ENCODE measurements at regions not wholly inside any gene's neighbourhood (a gene's known extent, or its start where the extent isn't known, plus 50 kb on each side); places are given as distances from the start of the nearest gene placed in this dataset.

- H3K4me3 ChIP-seq: no peak overlapping the region
- WGBS, 5 donors: 76 to 91% (median 89%) methylated on average over 2 of the region's 2 CpGs
- no peaks in the 10 kb centered on the region for H3K9me3 ChIP-seq
- TF ChIP-seq CTCF (IDR thresholded peaks at IDR 0.05): no peak
- TF ChIP-seq POLR2A (IDR thresholded peaks at IDR 0.05): no peak
- TF ChIP-seq POLR2AphosphoS5 (IDR thresholded peaks at IDR 0.05): no peak
- TF ChIP-seq EP300 (IDR thresholded peaks at IDR 0.05): no peak
- no peak for DNase-seq
- H3K36me3 ChIP-seq: no peaks in the 10 kb centered on the region
- intact Hi-C loops (cut with DNase I; ENCODE audit: low total_unique reads): no loop called here
- H3K4me1 ChIP-seq: peaks cover 0 to 20% (median 8%) of the 10 kb centered on the region in 4 donors
- H3K27me3 ChIP-seq: no peaks in the 10 kb centered on the region
- H3K27ac ChIP-seq: no peak overlapping the region
Measured at GRCh38 chr10:91036807-91037411, 116.0 kb upstream of the ANKRD1 start.

GRCh38 chr10:91038971-91039370 is 118.1 kb upstream of the ANKRD1 start:
- intact Hi-C loops (cut with DNase I; ENCODE audit: low total_unique reads): no loop called here
- peaks cover 0 to 14% (median 6%) of the 10 kb centered on the region in 4 donors for H3K4me1 ChIP-seq
- H3K27ac ChIP-seq: no peak overlapping the region
- H3K9me3 ChIP-seq: no peaks in the 10 kb centered on the region
- no peak overlapping the region for H3K4me3 ChIP-seq
- WGBS, 5 donors: 47 to 84% (median 78%) methylated on average over 3 of the region's 3 CpGs
- TF ChIP-seq EP300 (IDR thresholded peaks at IDR 0.05): no peak
- no peak for TF ChIP-seq POLR2AphosphoS5 (IDR thresholded peaks at IDR 0.05)
- no peak for TF ChIP-seq POLR2A (IDR thresholded peaks at IDR 0.05)
- no peak for TF ChIP-seq CTCF (IDR thresholded peaks at IDR 0.05)
- no peaks in the 10 kb centered on the region for H3K27me3 ChIP-seq
- no peak for DNase-seq
- no peaks in the 10 kb centered on the region for H3K36me3 ChIP-seq

GRCh38 chr10:91040343-91040742 is 119.5 kb upstream of the ANKRD1 start:
- no peak overlapping the region for H3K4me3 ChIP-seq
- no peak for DNase-seq
- H3K27ac ChIP-seq: no peak overlapping the region
- H3K36me3 ChIP-seq: no peaks in the 10 kb centered on the region
- H3K27me3 ChIP-seq: no peaks in the 10 kb centered on the region
- 73 to 86% (median 77%) methylated on average over 2 of the region's 2 CpGs for WGBS, 5 donors
- TF ChIP-seq EP300 (IDR thresholded peaks at IDR 0.05) (no peak), POLR2AphosphoS5 (IDR thresholded peaks at IDR 0.05) (no peak), POLR2A (IDR thresholded peaks at IDR 0.05) (no peak), CTCF (IDR thresholded peaks at IDR 0.05) (no peak)
- H3K9me3 ChIP-seq: no peaks in the 10 kb centered on the region
- peaks cover 0 to 4% (median 0%) of the 10 kb centered on the region in 4 donors for H3K4me1 ChIP-seq
- intact Hi-C loops (cut with DNase I; ENCODE audit: low total_unique reads): no loop called here

- Histone ChIP-seq H3K9me3 (no peaks in the 10 kb centered on the region), H3K27ac (no peak overlapping the region), H3K36me3 (no peaks in the 10 kb centered on the region), H3K27me3 (no peaks in the 10 kb centered on the region), H3K4me1 (peaks cover 0 to under 1% (median 0%) of the 10 kb centered on the region in 4 donors), H3K4me3 (no peak overlapping the region)
- intact Hi-C loops (cut with DNase I; ENCODE audit: low total_unique reads): no loop called here
- 41 to 59% (median 55%) methylated on average over 3 of the region's 3 CpGs for WGBS, 5 donors
- TF ChIP-seq POLR2A (IDR thresholded peaks at IDR 0.05) (no peak), EP300 (IDR thresholded peaks at IDR 0.05) (no peak), CTCF (IDR thresholded peaks at IDR 0.05) (no peak), POLR2AphosphoS5 (IDR thresholded peaks at IDR 0.05) (no peak)
- no peak for DNase-seq
Measured at GRCh38 chr10:91042069-91042468, 121.2 kb upstream of the ANKRD1 start.
